Right lobe of liver (tissue), 6 donors: ENCODE measurements at regions not wholly inside any gene's neighbourhood (a gene's known extent, or its start where the extent isn't known, plus 50 kb on each side); places are given as distances from the start of the nearest gene placed in this dataset.

Experiments used
- ATAC-seq, 4 donors: fragments of 200-7000 bp; cut with Tn5 transposase; one replicate each; pipeline ENCODE4 v1.9.1; 2020; ENCODE audit warnings: mild to moderate bottlenecking in 4 of 4, moderate library complexity in 4 of 4
- DNase-seq, 3 donors: peaks; one replicate each; pipeline ENCODE4 v3.0.0-alpha.2; 2020
- H3K27ac ChIP-seq, 3 donors: fragments of 200-600 bp; one replicate each; pipeline ENCODE4 v1.8.0; 2022
- H3K27me3 ChIP-seq, 2 donors: fragments of 200-600 bp; one replicate each; pipeline ENCODE4 v1.8.0; 2022
- H3K36me3 ChIP-seq, 4 donors: fragments of 200-600 bp; sonication (generic) in 1 of 4; one replicate each; pipeline versions ENCODE4 v1.5.1 to v1.8.0; 2017 to 2022; ENCODE audit warnings: control low read depth in 1 of 4
- H3K4me1 ChIP-seq, 4 donors: fragments of 200-600 bp; sonication (generic) in 1 of 4; one replicate each; pipeline versions ENCODE4 v1.5.1 to v1.8.0; 2017 to 2022; ENCODE audit warnings: control low read depth in 1 of 4
- H3K4me3 ChIP-seq, 3 donors: fragments of 200-600 bp; one replicate each; pipeline ENCODE4 v1.8.0; 2022
- H3K9me3 ChIP-seq, 4 donors: fragments of 200-600 bp; sonication (generic) in 1 of 4; one replicate each; pipeline versions ENCODE4 v1.5.1 to v1.8.0; 2017 to 2022; ENCODE audit warnings: control low read depth in 1 of 4
- POLR2A ChIP-seq: fragments of 450-650 bp; IDR thresholded peaks from one replicate; pipeline ENCODE4 v1.6.1; 2017; ENCODE audit warnings: antibody characterized with exemption, mild to moderate bottlenecking
- WGBS: methylation state at CpG from one replicate; pipeline ENCODE4 v1.1.6; 2018; ENCODE audit warnings: low coverage, low lambda C conversion rate; ENCODE audit not compliant: insufficient coverage; ENCODE audit errors: missing lambda C conversion rate; 5-methylcytosine and 5-hydroxymethylcytosine counted together
- intact Hi-C, 2 donors: fragments of 100-400 bp; cut with DNase I; formaldehyde crosslinking; loops; one replicate each; pipeline versions ENCODE4 v1.11.2 to v1.14.1; 2022
- TF ChIP-seq, protein P1 (sequence below), 4 donors: fragments of 200-600 bp in 3 of 4; fragments of 450-650 bp in 1 of 4; IDR thresholded peaks; one replicate each; pipeline versions ENCODE4 v1.5.1 to v1.8.0; 2016 to 2022; ENCODE audit warnings: antibody characterized with exemption in 4 of 4, mild to moderate bottlenecking in 2 of 4
- donor health status: DM: no; HTN: yes; CAD: no.
- donor health status: DM: no; HTN: no; CAD: no.
- donor health status: DM: no; HTN: no; CAD: no.
- donor health status: DM: no; HTN: yes; CAD: no.
- donor health status: DM: no; HTN: yes; CAD: no.

DNA sequence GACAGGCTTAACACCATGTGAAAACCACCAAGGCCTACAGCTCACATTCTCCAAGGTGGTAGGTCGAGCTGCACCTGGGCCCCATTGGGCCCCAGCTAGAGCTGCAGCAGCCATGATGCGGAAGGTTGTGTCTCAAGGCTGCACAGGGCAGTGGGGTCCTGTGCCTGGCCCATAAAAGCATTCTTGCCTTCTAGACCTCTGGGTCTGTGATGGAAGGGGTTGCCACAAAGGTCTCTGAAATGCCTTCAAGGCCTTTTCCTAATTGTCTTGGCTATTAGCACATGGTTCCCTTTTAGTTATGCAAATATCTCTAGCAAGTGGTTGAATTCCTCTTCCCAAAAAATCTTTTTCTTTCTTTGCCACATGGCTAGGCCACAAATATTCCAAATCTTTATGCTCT lies 52.5 kb upstream of the C11orf58 start:
- no peaks in the 10 kb centered on the region for H3K9me3 ChIP-seq
- ATAC-seq (no peak), DNase-seq (no peak)
- no peak overlapping the region for H3K27ac ChIP-seq
- WGBS = no CpG with 5 or more reads among the region's 2 CpGs
- H3K4me3 ChIP-seq = no peak overlapping the region
- intact Hi-C loops = no loop called here
- no peaks in the 10 kb centered on the region for H3K27me3 ChIP-seq
- no peaks in the 10 kb centered on the region for H3K36me3 ChIP-seq
- TF ChIP-seq, protein P1, sequence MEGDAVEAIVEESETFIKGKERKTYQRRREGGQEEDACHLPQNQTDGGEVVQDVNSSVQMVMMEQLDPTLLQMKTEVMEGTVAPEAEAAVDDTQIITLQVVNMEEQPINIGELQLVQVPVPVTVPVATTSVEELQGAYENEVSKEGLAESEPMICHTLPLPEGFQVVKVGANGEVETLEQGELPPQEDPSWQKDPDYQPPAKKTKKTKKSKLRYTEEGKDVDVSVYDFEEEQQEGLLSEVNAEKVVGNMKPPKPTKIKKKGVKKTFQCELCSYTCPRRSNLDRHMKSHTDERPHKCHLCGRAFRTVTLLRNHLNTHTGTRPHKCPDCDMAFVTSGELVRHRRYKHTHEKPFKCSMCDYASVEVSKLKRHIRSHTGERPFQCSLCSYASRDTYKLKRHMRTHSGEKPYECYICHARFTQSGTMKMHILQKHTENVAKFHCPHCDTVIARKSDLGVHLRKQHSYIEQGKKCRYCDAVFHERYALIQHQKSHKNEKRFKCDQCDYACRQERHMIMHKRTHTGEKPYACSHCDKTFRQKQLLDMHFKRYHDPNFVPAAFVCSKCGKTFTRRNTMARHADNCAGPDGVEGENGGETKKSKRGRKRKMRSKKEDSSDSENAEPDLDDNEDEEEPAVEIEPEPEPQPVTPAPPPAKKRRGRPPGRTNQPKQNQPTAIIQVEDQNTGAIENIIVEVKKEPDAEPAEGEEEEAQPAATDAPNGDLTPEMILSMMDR (IDR thresholded peaks at IDR 0.05) = no peak
- no peak for TF ChIP-seq POLR2A
- H3K4me1 ChIP-seq = no peaks in the 10 kb centered on the region

- H3K9me3 ChIP-seq = no peaks in the 10 kb centered on the region
- intact Hi-C loops = no loop called here
- no peaks in the 10 kb centered on the region for H3K4me1 ChIP-seq
- WGBS = 61% methylated on average over 2 of the region's 7 CpGs
- H3K4me3 ChIP-seq = no peak overlapping the region
- H3K27me3 ChIP-seq = no peaks in the 10 kb centered on the region
- ATAC-seq = no peak
- H3K36me3 ChIP-seq = no peaks in the 10 kb centered on the region
- no peak for TF ChIP-seq POLR2A
- TF ChIP-seq, protein P1 (IDR thresholded peaks at IDR 0.05) = no peak
- DNase-seq = no peak
- H3K27ac ChIP-seq = no peak overlapping the region
Measured at GRCh38 chr11:16678466-16679116, 59.9 kb upstream of the C11orf58 start.

- Histone ChIP-seq H3K4me1 (no peaks in the 10 kb centered on the region), H3K9me3 (no peaks in the 10 kb centered on the region), H3K36me3 (no peaks in the 10 kb centered on the region), H3K27ac (no peak overlapping the region), H3K4me3 (no peak overlapping the region), H3K27me3 (no peaks in the 10 kb centered on the region)
- TF ChIP-seq, protein P1 (IDR thresholded peaks at IDR 0.05) = no peak
- TF ChIP-seq POLR2A = no peak
- no peak for ATAC-seq
- no CpG with 5 or more reads among the region's 2 CpGs for WGBS
- no peak for DNase-seq
- intact Hi-C loops = no loop called here
Measured at GRCh38 chr11:16669799-16670415, 68.5 kb upstream of the C11orf58 start.

DNA sequence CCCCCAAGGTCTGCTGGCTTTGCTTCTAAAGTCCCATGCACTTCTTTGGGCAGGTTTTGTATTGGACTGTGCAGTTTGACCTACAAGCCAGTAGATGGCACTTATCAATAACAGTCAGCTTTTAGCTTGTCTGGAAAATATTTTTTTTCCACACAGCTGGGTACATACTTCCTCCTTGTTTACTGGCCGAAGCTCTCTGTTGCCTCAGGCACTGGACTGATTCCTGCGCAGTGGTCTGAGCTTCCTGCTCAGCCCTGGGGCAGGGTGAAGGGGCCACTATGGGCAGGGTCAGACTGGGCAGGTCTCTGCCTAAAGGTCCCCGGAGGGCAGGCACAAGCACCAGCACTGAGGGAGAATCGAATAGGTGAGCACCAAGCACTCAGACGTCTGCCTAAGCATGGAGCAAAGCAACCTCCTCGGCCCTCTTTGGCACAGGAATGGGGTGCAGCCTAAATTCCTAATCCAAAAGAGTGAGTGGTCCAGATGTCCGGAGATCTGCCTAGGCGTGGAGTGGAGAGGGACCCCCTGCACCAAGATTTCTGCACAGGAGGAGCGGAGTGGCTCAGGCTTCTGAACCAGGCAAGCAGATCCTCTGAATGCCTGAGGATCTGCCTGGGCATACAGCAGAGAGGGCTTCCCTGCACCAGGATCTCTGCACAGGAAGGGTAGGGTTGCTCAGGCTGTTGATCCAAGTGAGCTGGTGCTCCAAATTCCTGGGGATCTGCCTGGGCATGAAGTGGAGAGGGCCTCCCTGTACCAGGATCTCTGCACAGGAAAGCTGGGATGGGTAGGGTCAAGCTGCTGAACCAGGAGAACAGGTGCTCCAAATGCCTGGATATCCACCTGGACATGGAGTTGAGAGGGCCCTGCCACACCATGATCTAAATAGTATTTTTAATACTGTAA lies 105.9 kb upstream of the C11orf58 start:
- no peaks in the 10 kb centered on the region for H3K27me3 ChIP-seq
- DNase-seq = peak in 1 of 3 donors; percentile 27
- TF ChIP-seq, protein P1 (IDR thresholded peaks at IDR 0.05) = peak; percentile 35 to 48 (median 42)
- TF ChIP-seq POLR2A = no peak
- no peaks in the 10 kb centered on the region for H3K36me3 ChIP-seq
- H3K9me3 ChIP-seq = no peaks in the 10 kb centered on the region
- WGBS = 62% methylated on average over 9 of the region's 9 CpGs
- H3K4me1 ChIP-seq = no peaks in the 10 kb centered on the region
- no peak overlapping the region for H3K27ac ChIP-seq
- peak; percentile 26 to 64 (median 53) for ATAC-seq
- intact Hi-C loops = no loop called here
- no peak overlapping the region for H3K4me3 ChIP-seq
